Stimulated activated naive CD4-positive, alpha-beta T cell treated with Interleukin-2 at 50 U/mL for 16 hours (primary cell): ENCODE measurements at regions not wholly inside any gene's neighbourhood (a gene's known extent, or its start where the extent isn't known, plus 50 kb on each side); places are given as distances from the start of the nearest gene placed in this dataset.

ENCODE experiments used
- DNase-seq: peaks from one replicate; lab custom pipeline; 2025; lab: John Stamatoyannopoulos, UW

- DNase-seq = no peak
These were observed 183.4 kb downstream of the ANKRD50 start for GRCh38 chr4:124529131-124529530.

GRCh38 chr4:124530464-124531077 lies 182.0 kb downstream of the ANKRD50 start:
- DNase-seq = no peak

GRCh38 chr4:124534131-124534530 lies 178.4 kb downstream of the ANKRD50 start:
- no peak for DNase-seq

- DNase-seq = no peak
These were observed 177.5 kb downstream of the ANKRD50 start for GRCh38 chr4:124535003-124535402.

- DNase-seq = no peak
These were observed 175.6 kb downstream of the ANKRD50 start for GRCh38 chr4:124536946-124537345.

- no peak for DNase-seq
These were observed 174.6 kb downstream of the ANKRD50 start for GRCh38 chr4:124537971-124538370.

- DNase-seq = no peak
These were observed 172.5 kb downstream of the ANKRD50 start for GRCh38 chr4:124540014-124540413.

GRCh38 chr4:124541652-124542420 lies 170.7 kb downstream of the ANKRD50 start:
- DNase-seq = no peak

- DNase-seq = no peak
These were observed 156.6 kb downstream of the ANKRD50 start for GRCh38 chr4:124555959-124556358.

- no peak for DNase-seq
These were observed 148.4 kb downstream of the ANKRD50 start for GRCh38 chr4:124564121-124564520.

- DNase-seq = no peak
These were observed 147.2 kb downstream of the ANKRD50 start for GRCh38 chr4:124565371-124565770.

GRCh38 chr4:124566030-124566429 lies 146.5 kb downstream of the ANKRD50 start:
- DNase-seq = no peak

GRCh38 chr4:124573056-124573455 lies 139.5 kb downstream of the ANKRD50 start:
- no peak for DNase-seq

- DNase-seq = no peak
These were observed 132.6 kb downstream of the ANKRD50 start for GRCh38 chr4:124579896-124580295.

- no peak for DNase-seq
These were observed 128.7 kb downstream of the ANKRD50 start for GRCh38 chr4:124583797-124584196.

- DNase-seq = no peak
These were observed 122.7 kb downstream of the ANKRD50 start for GRCh38 chr4:124589786-124590185.

- no peak for DNase-seq
These were observed 122.1 kb downstream of the ANKRD50 start for GRCh38 chr4:124590480-124590879.

- no peak for DNase-seq
These were observed 120.9 kb downstream of the ANKRD50 start for GRCh38 chr4:124591637-124592036.

- DNase-seq = no peak
These were observed 119.0 kb downstream of the ANKRD50 start for GRCh38 chr4:124593494-124593893.

GRCh38 chr4:124594945-124595344 lies 117.6 kb downstream of the ANKRD50 start:
- no peak for DNase-seq

- DNase-seq = no peak
These were observed 115.7 kb downstream of the ANKRD50 start for GRCh38 chr4:124596816-124597215.

- no peak for DNase-seq
These were observed 102.3 kb downstream of the ANKRD50 start for GRCh38 chr4:124610211-124610610.
